ENCODE measurements at regions not wholly inside any gene's neighbourhood (a gene's known extent, or its start where the extent isn't known, plus 50 kb on each side); places are given as distances from the start of the nearest gene placed in this dataset.

- intact Hi-C loops (cut with micrococcal nuclease; ENCODE audit: unreplicated experiment): no loop called here
These were observed 373.7 kb upstream of the SLITRK6 start for GRCh38 chr13:86172961-86173360.

DNA sequence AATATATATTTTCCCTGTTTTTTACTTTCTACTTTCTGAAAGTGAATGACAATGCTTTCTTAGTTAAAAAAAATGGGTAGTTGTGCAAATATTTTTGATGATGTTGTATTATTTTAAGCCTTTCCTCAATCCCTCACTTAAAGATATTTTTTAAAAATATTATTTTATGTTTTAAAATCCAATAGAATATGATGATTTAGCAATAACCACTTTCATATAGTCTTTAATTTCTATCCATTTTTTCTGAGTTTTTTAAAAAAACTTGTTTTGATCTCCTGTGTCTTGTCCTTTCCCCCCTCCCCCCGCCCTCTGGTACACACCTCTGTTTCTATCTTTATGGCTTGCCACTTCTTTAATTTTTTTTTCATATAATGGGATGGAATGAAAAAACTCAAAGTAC is 362.0 kb upstream of the SLITRK6 start:
- Histone ChIP-seq H3K9me3 (ENCODE audit: low read depth, low read length, poor library complexity, severe bottlenecking) (no peaks in the 10 kb centered on the region), H3K27me3 (replicated peaks; ENCODE audit: insufficient read depth, low read depth, low read length, poor library complexity) (no peaks in the 10 kb centered on the region), H3K4me3 (ENCODE audit: low read depth, low read length, poor library complexity, severe bottlenecking) (no peak overlapping the region), H3K4me1 (ENCODE audit: insufficient read depth, low read length, poor library complexity, severe bottlenecking) (no peaks in the 10 kb centered on the region), H3K36me3 (ENCODE audit: insufficient read depth, low read length, poor library complexity, severe bottlenecking) (no peaks in the 10 kb centered on the region), H3K27ac (ENCODE audit: low read depth, low read length, poor library complexity, severe bottlenecking) (no peak overlapping the region)
- DNase-seq (ENCODE audit: low spot score): no peak
- BruUV-seq (replicated peaks): no TSS peak
- no peak for TF ChIP-seq EZH2 (IDR thresholded peaks at IDR 0.05; ENCODE audit: borderline replicate concordance, low read depth, low read length, poor library complexity, severe bottlenecking)
- TF ChIP-seq, protein P1, sequence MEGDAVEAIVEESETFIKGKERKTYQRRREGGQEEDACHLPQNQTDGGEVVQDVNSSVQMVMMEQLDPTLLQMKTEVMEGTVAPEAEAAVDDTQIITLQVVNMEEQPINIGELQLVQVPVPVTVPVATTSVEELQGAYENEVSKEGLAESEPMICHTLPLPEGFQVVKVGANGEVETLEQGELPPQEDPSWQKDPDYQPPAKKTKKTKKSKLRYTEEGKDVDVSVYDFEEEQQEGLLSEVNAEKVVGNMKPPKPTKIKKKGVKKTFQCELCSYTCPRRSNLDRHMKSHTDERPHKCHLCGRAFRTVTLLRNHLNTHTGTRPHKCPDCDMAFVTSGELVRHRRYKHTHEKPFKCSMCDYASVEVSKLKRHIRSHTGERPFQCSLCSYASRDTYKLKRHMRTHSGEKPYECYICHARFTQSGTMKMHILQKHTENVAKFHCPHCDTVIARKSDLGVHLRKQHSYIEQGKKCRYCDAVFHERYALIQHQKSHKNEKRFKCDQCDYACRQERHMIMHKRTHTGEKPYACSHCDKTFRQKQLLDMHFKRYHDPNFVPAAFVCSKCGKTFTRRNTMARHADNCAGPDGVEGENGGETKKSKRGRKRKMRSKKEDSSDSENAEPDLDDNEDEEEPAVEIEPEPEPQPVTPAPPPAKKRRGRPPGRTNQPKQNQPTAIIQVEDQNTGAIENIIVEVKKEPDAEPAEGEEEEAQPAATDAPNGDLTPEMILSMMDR (conservative IDR thresholded peaks at IDR 0.05; ENCODE audit: low read depth, low read length): no peak
- intact Hi-C loops (cut with micrococcal nuclease; ENCODE audit: unreplicated experiment): no loop called here
- ChIA-PET POLR2A (ENCODE audit: low non-redundant PET) (no interaction called here), CTCF (no interaction called here)

More at GRCh38 chr13:86172961-86173360, 373.7 kb upstream of the SLITRK6 start:
- no TSS peak for BruUV-seq (replicated peaks)
- Histone ChIP-seq H3K9me3 (ENCODE audit: low read depth, low read length, poor library complexity, severe bottlenecking) (no peaks in the 10 kb centered on the region), H3K27me3 (replicated peaks; ENCODE audit: insufficient read depth, low read depth, low read length, poor library complexity) (no peaks in the 10 kb centered on the region), H3K36me3 (ENCODE audit: insufficient read depth, low read length, poor library complexity, severe bottlenecking) (no peaks in the 10 kb centered on the region), H3K27ac (ENCODE audit: low read depth, low read length, poor library complexity, severe bottlenecking) (no peak overlapping the region), H3K4me1 (ENCODE audit: insufficient read depth, low read length, poor library complexity, severe bottlenecking) (no peaks in the 10 kb centered on the region), H3K4me3 (ENCODE audit: low read depth, low read length, poor library complexity, severe bottlenecking) (no peak overlapping the region)
- DNase-seq (ENCODE audit: low spot score): no peak
- CTCF ChIA-PET: no interaction called here
- POLR2A ChIA-PET (ENCODE audit: low non-redundant PET): no interaction called here
- no peak for TF ChIP-seq EZH2 (IDR thresholded peaks at IDR 0.05; ENCODE audit: borderline replicate concordance, low read depth, low read length, poor library complexity, severe bottlenecking)
- TF ChIP-seq, protein P1 (conservative IDR thresholded peaks at IDR 0.05; ENCODE audit: low read depth, low read length): no peak

GRCh38 chr13:86155756-86156155 is 356.5 kb upstream of the SLITRK6 start:
- Histone ChIP-seq H3K27ac (ENCODE audit: low read depth, low read length, poor library complexity, severe bottlenecking) (no peak overlapping the region), H3K27me3 (replicated peaks; ENCODE audit: insufficient read depth, low read depth, low read length, poor library complexity) (no peaks in the 10 kb centered on the region), H3K9me3 (ENCODE audit: low read depth, low read length, poor library complexity, severe bottlenecking) (no peaks in the 10 kb centered on the region), H3K4me1 (ENCODE audit: insufficient read depth, low read length, poor library complexity, severe bottlenecking) (no peaks in the 10 kb centered on the region), H3K4me3 (ENCODE audit: low read depth, low read length, poor library complexity, severe bottlenecking) (no peak overlapping the region), H3K36me3 (ENCODE audit: insufficient read depth, low read length, poor library complexity, severe bottlenecking) (no peaks in the 10 kb centered on the region)
- CTCF ChIA-PET: no interaction called here
- POLR2A ChIA-PET (ENCODE audit: low non-redundant PET): no interaction called here
- TF ChIP-seq, protein P1 (conservative IDR thresholded peaks at IDR 0.05; ENCODE audit: low read depth, low read length): no peak
- no peak for TF ChIP-seq EZH2 (IDR thresholded peaks at IDR 0.05; ENCODE audit: borderline replicate concordance, low read depth, low read length, poor library complexity, severe bottlenecking)
- BruUV-seq (replicated peaks): no TSS peak
- intact Hi-C loops (cut with micrococcal nuclease; ENCODE audit: unreplicated experiment): no loop called here
- DNase-seq (ENCODE audit: low spot score): no peak

All from A673 (cell line).